Hypothalamus (tissue), 51 donors: ENCODE measurements at regions not wholly inside any gene's neighbourhood (a gene's known extent, or its start where the extent isn't known, plus 50 kb on each side); places are given as distances from the start of the nearest gene placed in this dataset.

ENCODE experiments used
- DNase-seq, 51 donors: peaks; one replicate each; lab custom pipeline; 2025; lab: John Stamatoyannopoulos, UW

GRCh38 chr3:187947927-187948682 is 202.8 kb upstream of the BCL6 start:
- DNase-seq = no peak

GRCh38 chr3:187949093-187949820 is 204.0 kb upstream of the BCL6 start:
- DNase-seq = no peak

- DNase-seq = no peak
Measured at GRCh38 chr3:187950671-187951070, 203.3 kb upstream of the LPP start.

GRCh38 chr3:187951452-187952190 is 202.3 kb upstream of the LPP start:
- DNase-seq = no peak

GRCh38 chr3:187952849-187953248 is 201.1 kb upstream of the LPP start:
- no peak for DNase-seq

GRCh38 chr3:187954516-187954872 is 199.5 kb upstream of the LPP start:
- DNase-seq = no peak

GRCh38 chr3:187954873-187955586 is 198.9 kb upstream of the LPP start:
- no peak for DNase-seq

GRCh38 chr3:187955587-187955952 is 198.4 kb upstream of the LPP start:
- DNase-seq = no peak

GRCh38 chr3:187957165-187957581 is 196.8 kb upstream of the LPP start:
- no peak for DNase-seq

- no peak for DNase-seq
Measured at GRCh38 chr3:187957582-187957981, 196.4 kb upstream of the LPP start.

GRCh38 chr3:187958432-187959003 is 195.4 kb upstream of the LPP start:
- DNase-seq = no peak

GRCh38 chr3:187960820-187961219 is 193.1 kb upstream of the LPP start:
- no peak for DNase-seq

GRCh38 chr3:187961366-187961765 is 192.6 kb upstream of the LPP start:
- DNase-seq = no peak

- no peak for DNase-seq
Measured at GRCh38 chr3:187963003-187963676, 190.8 kb upstream of the LPP start.

- DNase-seq = no peak
Measured at GRCh38 chr3:187963677-187964385, 190.1 kb upstream of the LPP start.

GRCh38 chr3:187964760-187965159 is 189.2 kb upstream of the LPP start:
- DNase-seq = no peak

- DNase-seq = no peak
Measured at GRCh38 chr3:187966096-187966495, 187.9 kb upstream of the LPP start.

GRCh38 chr3:187966636-187967406 is 187.1 kb upstream of the LPP start:
- peak in 1 of 51 donors; percentile 36 for DNase-seq

- DNase-seq = no peak
Measured at GRCh38 chr3:187967993-187968392, 186.0 kb upstream of the LPP start.
